ENCODE measurements at regions not wholly inside any gene's neighbourhood (a gene's known extent, or its start where the extent isn't known, plus 50 kb on each side); places are given as distances from the start of the nearest gene placed in this dataset.
"Not testable (repeated sequence)": the region's sequence is repeated elsewhere in the genome, so short reads cannot be mapped to it uniquely, and the experiment has no call there.

- no peak for DNase-seq
Measured at GRCh38 chr6:109252261-109253041, 129.8 kb downstream of the CD164 start.

- no peak for DNase-seq
Measured at GRCh38 chr6:109251839-109252238, 130.4 kb downstream of the CD164 start.

DNA sequence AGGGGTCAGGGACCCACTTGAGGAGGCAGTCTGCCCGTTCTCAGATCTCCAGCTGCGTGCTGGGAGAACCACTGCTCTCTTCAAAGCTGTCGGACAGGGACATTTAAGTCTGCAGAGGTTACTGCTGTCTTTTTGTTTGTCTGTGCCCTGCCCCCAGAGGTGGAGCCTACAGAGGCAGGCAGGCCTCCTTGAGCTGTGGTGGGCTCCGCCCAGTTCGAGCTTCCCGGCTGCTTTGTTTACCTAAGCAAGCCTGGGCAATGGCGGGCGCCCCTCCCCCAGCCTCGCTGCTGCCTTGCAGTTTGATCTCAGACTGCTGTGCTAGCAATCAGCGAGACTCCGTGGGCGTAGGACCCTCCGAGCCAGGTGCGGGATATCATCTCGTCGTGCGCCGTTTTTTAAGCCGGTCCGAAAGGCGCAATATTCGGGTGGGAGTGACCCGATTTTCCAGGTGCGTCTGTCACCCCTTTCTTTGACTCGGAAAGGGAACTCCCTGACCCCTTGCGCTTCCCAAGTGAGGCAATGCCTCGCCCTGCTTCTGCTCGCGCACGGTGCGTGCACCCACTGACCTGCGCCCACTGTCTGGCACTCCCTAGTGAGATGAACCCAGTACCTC lies 131.6 kb downstream of the CD164 start:
- not testable (repeated sequence) for DNase-seq

GRCh38 chr6:109243863-109244825 lies 138.1 kb downstream of the CD164 start:
- no peak for DNase-seq

- DNase-seq, result no peak
Measured at GRCh38 chr6:109242925-109243324, 139.3 kb downstream of the CD164 start.

DNA sequence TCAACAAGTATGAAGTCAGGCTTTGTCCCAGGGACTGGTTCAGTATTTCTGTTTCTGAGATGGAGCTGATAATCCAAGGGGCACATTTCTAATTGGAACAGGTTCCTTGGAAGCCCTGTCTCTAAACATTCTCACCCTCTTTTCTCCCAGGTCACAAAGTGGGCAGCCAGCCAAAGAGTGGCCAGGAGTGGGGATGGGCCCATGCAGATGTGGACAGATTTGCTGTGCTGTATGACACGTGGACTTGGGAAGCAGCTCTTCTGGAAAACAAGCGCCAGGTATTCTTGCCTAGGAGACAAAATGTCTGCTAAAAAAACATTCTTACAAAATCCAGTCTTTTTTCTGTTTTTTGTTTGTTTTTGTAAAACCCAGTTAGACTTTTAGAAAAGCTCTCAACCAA lies 140.2 kb downstream of the CD164 start:
- DNase-seq, result no peak

GRCh38 chr6:109241199-109241598 lies 141.1 kb downstream of the CD164 start:
- no peak for DNase-seq

DNA sequence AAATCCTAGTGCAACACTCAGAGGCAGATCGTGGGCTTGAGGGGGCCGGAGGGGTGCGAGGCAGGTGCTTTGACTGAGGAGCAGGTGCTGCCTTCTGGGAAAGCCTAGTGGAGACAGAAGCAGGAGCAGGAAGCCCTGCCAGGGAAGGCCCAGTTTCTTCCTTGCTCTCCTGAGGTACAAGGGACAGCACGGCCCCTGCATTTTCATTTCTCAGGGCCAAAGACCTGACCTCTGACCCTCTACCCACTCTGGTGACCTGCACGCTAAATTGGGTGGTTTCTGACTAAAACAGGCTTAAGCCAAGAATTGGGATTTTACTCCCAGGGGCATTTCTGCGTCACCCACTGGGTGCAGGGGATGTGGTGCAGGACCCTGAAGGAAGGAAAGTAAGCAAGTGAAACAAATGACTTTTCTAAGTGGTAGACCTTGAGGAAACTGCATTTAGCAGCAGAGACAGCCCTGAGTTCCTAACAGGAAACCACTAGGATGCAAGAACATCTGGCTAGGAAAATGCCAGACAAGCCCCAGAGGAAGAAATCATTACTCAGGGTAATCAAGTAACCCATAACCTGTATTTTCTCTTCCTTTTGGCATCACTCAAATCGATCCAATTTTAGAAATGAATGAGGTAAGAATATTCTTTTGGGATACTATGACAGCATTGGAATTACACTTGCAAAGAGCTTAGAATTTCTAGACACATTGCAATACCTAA lies 141.7 kb downstream of the CD164 start:
- no peak for DNase-seq

- no peak for DNase-seq
Measured at GRCh38 chr6:109239651-109240321, 142.5 kb downstream of the CD164 start.

DNA sequence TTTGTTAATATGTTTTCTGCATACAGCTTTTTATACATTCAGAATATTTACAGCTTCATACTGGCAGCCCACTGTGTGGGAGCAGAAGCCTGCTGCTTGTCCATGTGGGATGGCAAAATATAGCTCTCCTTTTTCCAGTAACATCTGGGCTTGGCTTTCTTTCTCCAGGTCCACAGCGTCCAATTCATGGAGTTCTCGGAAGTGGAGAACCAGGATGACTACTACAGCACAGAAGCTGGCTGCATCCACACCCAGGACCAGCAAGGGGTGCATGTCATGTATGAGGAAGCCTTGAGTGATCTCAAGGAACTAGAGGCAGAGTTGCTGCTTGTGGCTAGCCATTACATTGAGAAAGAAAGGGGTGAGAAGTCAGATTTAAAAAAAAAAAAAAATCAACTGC lies 143.1 kb downstream of the CD164 start:
- DNase-seq, result no peak

DNA sequence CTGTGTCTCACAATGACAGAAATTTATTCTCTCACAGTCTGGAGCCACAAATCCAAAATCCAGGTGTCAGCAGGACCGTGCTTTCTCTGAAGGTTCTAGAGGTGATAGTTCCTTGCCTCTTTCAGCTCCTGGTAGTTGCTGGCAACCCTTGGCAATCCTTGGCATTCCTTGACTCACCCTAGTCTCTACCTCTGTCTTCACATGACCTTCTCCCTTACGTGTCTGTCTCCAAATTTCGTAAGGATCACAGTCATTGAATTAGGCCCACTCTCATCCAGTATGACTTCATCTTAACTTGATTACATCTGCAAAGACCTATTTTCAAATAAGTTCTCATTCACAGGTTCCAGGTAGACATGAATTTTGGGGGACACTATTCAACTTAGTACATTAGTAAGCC lies 143.1 kb downstream of the CEP57L1 start:
- no peak for DNase-seq

DNA sequence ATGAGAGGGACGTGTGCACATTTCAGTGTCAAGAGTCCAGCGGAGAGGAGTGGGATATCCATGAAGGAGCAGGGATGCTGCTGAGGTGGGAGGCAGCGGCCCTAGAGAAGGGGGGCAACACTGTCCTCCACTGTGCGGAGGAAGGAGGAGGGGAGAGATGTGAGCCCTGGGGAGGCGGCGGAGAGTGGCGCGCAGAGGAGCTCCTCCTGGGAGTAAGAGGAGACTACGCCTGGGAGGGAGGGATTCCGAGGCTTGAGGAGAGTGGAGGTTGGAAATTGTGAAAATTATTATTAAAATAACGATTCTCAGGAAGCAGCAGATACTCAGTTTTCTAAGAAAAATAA lies 142.7 kb downstream of the CEP57L1 start:
- no peak for DNase-seq

DNA sequence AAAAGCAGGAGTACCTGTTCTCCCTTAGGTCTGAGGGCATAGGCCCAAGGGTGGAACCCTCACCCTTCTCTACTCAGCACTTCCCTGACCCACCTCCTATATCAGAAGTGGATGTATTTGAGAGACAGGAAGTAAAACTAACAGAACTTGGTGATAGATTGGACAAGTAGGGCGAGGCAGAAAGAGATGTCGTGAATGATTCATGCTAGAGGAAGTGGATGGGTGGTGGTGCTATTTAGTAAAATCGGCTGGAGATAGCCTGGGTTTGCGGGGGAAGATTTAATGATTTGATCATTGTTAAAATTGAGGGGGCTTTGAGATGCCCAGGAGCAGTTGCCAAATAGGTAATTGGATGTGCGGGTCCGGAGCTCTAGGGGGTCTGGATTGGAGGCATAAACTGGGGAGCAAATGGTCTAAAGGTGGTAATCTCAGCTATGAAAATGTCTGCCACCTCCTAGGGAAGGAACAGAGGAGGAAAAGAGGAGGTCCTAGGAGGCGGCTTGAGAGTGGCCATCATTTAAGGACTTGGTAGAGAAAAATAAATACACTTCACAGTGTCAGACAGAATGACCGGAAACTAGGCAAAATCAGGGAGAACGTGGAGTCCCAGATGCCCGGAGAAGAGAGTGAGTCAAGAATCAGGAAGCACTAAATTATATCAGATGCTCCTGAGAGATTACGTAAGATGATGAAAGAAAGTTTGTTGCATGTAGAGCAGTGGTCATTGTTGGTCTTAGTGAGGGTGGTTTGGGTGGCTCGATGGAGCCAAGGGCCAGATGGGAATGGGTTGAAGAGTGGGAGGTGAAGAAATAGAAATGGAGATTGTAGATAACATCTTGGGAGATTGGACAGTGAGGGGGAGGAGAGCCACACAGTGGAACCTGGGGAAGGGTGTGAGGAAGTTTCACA lies 142.0 kb downstream of the CEP57L1 start:
- DNase-seq, result no peak

DNA sequence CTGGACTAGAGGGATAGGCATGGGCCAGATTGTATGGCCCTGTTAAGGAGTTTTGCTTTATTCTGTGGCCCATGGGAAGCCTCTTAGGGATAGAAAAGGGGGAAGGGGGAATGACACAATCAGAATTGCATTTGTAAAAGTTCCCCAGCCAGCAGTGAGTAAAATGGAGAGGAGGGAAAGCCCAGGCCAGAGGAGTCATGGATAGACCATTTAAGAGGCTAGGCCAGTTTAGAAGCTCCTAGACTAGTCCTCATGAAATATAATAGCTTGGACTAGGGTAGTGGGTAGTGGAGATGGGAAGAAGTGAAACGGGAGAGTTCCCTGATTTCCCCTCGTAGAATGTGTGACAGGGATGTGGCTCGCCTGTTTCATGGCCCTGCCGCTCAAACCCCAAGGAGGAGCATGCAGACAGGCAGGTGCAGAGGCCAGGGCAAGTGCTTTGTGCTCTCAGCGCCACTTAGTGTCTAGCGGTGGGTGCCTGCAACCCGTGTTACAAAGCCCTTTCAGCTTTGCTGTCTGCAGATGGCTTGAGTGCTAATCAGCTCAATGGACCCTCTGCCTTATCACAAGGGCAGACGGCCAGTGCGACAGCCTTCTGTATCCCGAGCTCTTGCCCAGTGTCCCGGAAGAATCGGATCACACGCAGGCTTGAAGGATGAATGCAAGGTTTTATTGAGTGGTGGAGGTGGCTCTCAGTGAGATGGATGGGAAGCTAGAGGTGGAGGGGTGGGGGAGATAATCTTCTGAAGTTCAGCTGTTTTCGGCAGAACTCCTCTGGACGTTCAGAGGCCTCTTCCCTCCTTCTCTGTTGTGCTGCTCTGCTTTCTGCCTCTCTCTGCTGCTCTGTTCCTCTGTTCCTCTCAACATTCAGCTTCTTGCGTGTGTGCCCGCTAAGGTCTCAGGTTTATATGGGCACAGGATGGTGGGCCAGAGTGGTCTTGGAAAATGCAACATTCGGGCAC lies 141.1 kb downstream of the CEP57L1 start:
- no peak for DNase-seq

GRCh38 chr6:109235481-109236038 lies 140.3 kb downstream of the CEP57L1 start:
- no peak for DNase-seq

GRCh38 chr6:109230453-109230852 lies 135.1 kb downstream of the CEP57L1 start:
- DNase-seq, result no peak

DNA sequence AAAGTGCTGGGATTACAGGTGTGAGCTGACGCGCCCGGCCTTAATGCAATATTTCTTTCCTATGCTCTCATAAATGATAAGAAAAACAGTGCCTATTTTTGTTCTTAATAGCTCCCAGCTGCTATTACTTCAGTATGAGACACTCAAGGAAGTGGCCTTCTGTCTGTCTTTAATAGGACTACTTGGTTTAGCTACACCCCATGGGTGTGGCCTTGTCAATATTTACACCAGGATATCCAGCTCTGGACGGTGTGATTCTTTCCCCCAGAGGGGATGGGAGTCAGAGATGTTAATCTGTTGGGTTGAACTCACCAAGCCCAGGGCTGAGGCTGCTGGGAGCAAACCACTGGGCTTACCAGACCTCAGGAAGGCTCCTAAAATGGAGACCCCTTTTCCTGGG lies 134.2 kb downstream of the CEP57L1 start:
- DNase-seq, result no peak

DNA sequence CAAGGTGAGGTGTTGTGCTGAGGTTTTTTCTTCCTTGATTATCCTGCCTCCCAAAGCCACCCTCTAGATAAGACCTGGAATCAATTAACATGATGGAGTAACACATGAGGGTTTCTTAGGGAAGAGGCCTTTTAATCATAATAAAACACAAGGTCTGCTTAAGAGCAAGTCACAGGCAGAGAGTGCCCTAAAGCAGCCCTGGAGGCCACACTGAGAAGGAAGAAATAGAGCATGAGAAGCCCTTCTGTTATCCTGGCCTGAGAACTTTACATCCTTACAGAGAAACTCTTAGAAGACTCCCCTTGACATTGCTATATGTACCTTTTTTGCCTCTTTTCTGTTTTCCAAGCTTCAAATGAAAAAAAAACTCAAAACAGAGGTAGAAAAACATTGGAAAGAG lies 132.3 kb downstream of the CEP57L1 start:
- no peak for DNase-seq

GRCh38 chr6:109226353-109226752 lies 131.0 kb downstream of the CEP57L1 start:
- DNase-seq, result no peak

- no peak for DNase-seq
Measured at GRCh38 chr6:109225946-109226345, 130.6 kb downstream of the CEP57L1 start.

Data from kidney glomerular epithelial cell (primary cell).